GM19455 (cell line): ENCODE measurements at regions not wholly inside any gene's neighbourhood (a gene's known extent, or its start where the extent isn't known, plus 50 kb on each side); places are given as distances from the start of the nearest gene placed in this dataset.
"Not testable (repeated sequence)": the region's sequence is repeated elsewhere in the genome, so short reads cannot be mapped to it uniquely, and the experiment has no call there.

Source experiments
- ATAC-seq: cut with Tn5 transposase; IDR thresholded peaks from one replicate; pipeline ENCODE4 v1.9.1; 2021; ENCODE audit not compliant: unreplicated experiment

GRCh38 chrX:16319929-16320328 lies 152.6 kb downstream of the MAGEB17 start:
- no peak for ATAC-seq

DNA sequence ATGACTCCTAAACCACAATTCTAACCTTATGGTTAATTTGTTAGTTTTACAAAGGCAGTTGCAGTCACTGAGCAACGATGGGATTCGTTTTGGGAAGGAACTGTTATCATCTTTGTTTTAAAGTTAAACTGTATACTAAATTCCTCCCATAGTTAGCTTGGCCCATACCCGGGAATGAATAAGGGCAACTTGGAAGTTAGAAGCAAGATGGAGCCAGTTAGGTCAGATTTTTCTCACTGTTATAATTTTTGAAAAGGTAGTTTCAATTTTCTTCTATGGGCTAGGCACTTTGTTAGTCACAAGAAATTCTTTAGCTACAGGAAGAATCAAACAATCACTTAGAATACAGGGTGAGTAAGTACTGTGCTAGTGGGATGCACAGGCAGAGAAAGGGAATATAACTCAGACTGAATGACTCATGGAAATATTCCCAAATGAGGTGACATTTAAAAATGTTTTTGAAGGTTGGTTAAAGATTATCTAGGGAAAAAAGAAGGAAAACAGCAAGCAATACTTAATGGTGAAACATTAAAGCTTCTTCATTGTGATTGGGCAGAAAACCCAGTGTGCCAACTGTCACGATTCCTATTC lies 153.6 kb downstream of the MAGEB17 start:
- no peak for ATAC-seq

DNA sequence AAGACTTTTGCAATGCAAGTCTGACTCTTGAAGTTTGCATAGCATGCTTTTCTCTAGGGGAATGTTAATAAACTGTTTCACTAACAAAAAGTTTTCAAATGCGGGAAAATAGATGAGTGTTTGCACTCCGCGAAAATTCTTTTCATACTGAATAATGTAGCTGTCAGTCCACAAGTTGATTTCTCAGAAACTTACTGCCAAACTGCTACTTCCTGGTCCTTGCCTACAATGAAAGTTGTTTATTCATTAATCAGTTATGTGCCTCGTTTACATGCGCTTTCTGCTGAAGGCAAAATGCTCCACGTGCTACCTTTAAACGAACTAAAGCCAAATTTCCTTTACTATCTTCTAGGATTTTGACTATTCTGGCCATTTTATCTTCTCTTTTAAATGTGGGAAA lies 166.2 kb downstream of the MAGEB17 start:
- ATAC-seq, result no peak

- ATAC-seq, result no peak
Observed at GRCh38 chrX:16335181-16335580, 167.9 kb downstream of the MAGEB17 start.

GRCh38 chrX:16347968-16348670 lies 180.8 kb downstream of the MAGEB17 start:
- no peak for ATAC-seq

DNA sequence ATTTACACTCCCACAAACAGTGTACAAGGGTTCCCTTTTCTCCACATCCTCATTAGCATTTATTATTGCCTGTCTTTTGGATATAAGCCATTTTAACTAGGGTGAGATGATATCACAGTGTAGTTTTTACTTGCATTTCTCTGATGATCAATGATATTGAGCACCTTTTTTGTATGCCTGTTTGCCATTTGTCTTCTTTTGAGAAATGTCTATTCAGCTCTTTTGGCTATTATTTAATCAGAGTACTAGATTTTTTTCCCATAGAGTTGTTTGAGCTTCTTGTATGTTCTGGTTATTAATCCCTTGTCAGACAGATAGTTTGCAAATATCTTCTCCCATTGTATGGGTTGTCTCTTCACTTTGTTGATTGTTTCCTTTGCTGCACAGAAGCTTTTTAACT lies 190.6 kb downstream of the MAGEB17 start:
- no peak for ATAC-seq

- not testable (repeated sequence) for ATAC-seq
Observed at GRCh38 chrX:16360056-16360455, 192.8 kb downstream of the MAGEB17 start.

DNA sequence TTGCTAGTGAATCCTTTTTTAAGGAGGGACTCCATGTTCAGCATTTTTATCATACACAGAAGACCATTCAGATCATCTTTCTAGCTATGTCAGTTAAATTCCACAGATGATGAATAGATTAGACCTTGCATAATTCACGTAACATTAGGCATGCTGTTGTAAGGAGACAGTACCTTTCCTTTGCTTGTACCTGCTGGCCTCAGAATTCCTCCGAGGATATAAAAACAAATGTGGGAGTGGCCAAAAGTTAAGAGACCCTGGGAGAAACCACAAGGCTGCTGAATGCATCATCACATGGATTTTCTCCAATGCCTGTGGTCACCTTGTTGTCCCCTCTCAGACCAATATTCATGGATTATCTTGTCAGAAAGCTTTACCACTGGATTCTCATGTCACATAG lies 201.4 kb downstream of the MAGEB17 start:
- ATAC-seq, result no peak

- ATAC-seq, result no peak
Observed at GRCh38 chrX:16376056-16376455, 208.8 kb downstream of the MAGEB17 start.

DNA sequence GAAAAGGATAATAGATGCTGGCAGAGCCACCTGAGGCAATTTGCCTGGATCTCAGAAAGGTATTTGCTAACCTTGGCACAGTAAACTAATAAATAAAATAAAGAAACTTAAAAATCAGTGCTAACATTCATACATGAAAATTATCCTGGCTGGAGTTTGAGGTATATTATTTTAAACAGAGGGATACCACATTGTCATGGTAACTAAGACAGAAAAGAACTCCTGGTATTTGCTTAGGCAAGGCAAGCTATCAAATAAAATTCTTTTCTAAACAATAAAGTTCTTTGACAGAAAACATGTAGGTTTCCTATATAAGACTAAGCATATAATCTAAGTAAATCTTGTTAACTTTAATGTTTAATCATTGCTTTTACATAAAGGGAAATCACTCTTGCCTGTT lies 218.8 kb downstream of the MAGEB17 start:
- no peak for ATAC-seq

- no peak for ATAC-seq
Observed at GRCh38 chrX:16392597-16392996, 225.3 kb downstream of the MAGEB17 start.

- no peak for ATAC-seq
Observed at GRCh38 chrX:16394290-16394689, 227.0 kb downstream of the MAGEB17 start.

DNA sequence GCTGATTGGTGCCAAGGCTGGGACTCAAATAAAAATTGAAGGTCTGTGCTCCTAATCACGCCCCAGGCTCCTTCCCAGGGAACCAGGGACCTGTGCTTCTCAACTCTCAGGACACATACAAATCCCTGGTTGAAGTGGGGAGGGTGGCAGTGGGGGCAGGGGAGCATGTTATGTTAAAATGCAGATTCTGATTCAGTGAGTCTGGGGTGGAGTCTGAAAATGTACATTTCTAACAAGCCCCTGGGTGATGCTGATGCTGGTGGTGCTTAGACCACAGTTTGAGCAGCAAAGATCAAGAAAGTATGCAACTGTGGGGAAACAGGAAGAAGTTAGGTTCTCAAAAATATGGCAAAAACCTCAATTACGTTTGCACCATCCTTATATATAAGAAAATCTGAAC lies 236.5 kb downstream of the MAGEB17 start:
- ATAC-seq, result no peak

- ATAC-seq, result no peak
Observed at GRCh38 chrX:16416588-16416987, 233.4 kb upstream of the S100G start.

GRCh38 chrX:16418650-16419049 lies 231.3 kb upstream of the S100G start:
- no peak for ATAC-seq

DNA sequence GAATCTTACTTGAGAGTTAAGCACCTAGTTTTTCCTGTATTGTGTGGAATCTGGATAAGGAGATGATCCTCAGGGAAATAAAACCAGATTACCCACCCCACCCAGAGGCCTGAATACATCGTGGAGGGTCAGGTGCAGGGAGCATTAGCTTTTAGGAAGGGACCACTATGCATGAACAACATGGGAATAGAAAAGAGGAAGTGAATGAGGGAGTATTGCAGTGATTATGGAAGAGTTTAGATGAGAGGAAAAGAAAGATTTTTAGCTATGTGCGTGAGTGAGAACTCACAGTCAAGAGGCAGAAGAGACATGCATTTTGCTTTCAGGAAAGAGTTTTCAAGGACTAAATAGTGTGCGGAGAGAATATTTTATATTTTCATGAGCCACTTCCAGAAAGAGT lies 222.3 kb upstream of the S100G start:
- no peak for ATAC-seq

DNA sequence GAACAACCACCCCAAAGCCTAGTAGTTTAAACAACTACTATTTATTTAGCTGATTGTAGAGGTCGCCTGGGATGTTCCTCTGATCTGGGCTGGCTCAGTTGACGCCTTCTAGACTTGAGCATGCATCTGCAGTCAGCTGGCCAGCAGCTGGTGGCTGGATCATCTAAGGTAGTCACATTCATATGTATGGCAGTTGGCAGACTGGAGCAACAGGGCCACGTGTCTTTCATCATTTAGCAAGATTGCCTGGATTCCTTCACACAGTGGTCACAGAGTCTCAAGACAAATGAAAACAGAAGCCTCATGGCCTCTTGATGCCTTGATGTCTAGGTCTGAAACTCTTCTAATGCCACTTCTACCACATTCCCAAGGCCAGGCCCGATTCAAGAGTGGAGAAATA lies 220.6 kb upstream of the S100G start:
- ATAC-seq, result no peak

- ATAC-seq, result no peak
Observed at GRCh38 chrX:16431266-16431665, 218.7 kb upstream of the S100G start.

DNA sequence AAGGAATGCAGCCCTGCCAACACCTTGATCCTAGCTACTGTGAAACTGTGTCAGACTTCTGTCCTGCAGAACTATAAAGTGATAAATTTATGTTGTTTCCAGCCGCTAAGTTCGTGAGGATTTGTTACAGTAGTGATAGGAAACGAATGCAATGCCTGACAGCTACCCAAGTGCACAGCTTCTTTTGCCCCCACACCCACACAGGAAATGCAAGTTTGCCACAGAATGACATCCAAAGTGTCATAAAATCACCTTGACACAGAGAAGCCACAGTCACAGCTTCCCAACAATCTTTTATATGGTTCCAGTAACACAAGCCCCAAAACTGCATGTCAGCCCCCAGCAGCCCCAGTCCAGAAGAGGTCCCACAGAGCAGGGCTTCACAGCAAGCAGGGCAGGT lies 216.9 kb upstream of the S100G start:
- ATAC-seq, result no peak

DNA sequence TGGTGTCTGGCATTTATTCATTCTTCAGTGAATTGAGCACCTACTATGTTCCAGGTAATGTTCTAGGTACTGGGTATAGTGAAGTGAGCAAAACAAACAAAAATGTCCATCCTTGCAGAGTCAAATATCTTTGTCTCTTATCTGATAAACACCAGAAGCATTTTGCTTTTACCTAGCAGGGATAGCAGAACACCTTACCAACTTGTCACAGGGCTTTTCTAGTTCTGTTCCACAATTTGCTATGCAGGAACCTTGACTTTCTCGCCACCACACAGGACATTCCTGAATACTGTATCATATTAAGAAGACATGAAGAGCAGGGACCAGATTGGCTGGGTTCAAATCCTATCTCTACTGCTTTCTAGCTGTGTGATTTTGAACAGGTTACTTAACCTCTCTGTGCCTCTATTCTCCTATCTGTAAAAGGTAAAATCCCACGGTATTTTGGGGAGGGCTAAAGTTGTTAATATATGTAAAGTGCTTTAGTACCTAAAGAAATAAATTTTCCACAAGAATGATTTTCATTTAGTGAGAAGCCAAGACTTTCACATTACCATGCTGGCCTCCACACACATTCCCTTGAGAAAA lies 214.5 kb upstream of the S100G start:
- ATAC-seq, result no peak

DNA sequence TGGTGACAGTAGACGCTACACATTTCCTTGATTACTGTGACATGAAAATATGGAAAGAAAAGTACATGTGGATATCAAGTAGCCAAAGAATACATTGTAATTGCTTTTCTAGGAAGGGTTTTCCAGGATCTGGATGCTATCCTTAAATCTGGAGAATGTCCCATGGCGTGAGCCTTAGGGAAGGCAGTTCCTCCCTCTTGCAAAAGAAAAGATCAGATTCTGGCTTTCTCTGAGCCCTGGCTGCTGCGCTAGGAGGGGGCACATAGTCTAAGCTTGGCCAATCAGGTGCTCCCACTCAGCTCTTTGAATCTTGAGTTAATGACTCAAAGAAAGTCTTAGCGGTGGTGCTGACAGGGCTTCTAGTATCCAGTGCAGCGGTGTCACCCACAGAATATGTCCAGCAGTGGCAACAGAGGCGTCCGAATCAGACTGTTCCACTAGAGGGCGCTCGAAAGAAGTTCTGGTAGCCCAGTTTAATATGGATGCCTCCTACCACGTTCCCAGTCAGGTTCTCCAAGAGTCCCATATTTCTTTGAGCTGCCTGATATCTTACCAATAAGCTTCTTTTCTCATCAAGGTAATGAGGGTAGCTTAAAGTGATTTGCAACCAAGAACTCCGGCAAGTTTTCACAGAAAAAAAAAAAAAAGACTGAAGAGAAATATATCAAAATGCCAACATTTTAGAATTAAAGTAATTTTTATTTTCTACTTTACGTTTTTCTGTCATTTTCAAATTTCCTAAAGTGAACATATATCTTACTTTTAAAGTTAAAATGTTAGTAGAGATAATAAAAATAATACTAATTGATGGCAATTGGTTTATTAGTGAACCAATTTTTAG lies 213.4 kb upstream of the S100G start:
- ATAC-seq, result no peak

DNA sequence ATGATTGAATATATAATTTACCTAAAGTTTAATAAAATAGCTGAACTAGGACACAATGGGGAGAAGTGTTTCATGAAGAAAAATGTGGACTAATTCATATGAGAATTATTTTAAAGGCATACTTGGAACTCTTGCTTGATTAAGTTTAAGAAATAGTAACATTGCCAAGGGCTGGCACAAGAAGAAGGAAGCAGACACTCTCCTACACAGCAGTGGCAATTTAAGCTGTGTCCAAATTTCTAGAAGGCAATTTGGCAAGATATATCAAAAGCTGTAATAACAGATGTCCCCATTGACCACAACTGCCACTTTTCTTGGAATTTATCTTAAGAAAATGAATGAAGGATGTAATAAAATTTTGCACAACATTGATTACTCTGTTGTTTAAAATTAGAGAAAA lies 209.5 kb upstream of the S100G start:
- ATAC-seq, result no peak
